Panc1 (cell line): ENCODE measurements at regions not wholly inside any gene's neighbourhood (a gene's known extent, or its start where the extent isn't known, plus 50 kb on each side); places are given as distances from the start of the nearest gene placed in this dataset.

Experiments used
- POLR2AphosphoS5 ChIP-seq: IDR thresholded peaks from 2 replicates; pipeline ENCODE4 v1.6.1; 2012; ENCODE audit warnings: mild to moderate bottlenecking, low read depth, low read length, moderate library complexity
- SIN3A ChIP-seq: IDR thresholded peaks from 2 replicates; pipeline ENCODE4 v1.6.1; 2012; ENCODE audit warnings: low read depth, mild to moderate bottlenecking, low read length, moderate library complexity, borderline replicate concordance; ENCODE audit not compliant: insufficient read depth
- TCF7L2 ChIP-seq: IDR thresholded peaks from 2 replicates; pipeline ENCODE4 v1.6.1; 2011; ENCODE audit warnings: mild to moderate bottlenecking, low read depth, low read length, inconsistent platforms
- TF ChIP-seq, protein P1 (sequence below): fragments of 450-650 bp; IDR thresholded peaks from 2 replicates; pipeline ENCODE4 v1.5.1; 2017; ENCODE audit warnings: mild to moderate bottlenecking

GRCh38 chr6:919500-919899 is 226.6 kb upstream of the EXOC2 start:
- TF ChIP-seq, protein P1, sequence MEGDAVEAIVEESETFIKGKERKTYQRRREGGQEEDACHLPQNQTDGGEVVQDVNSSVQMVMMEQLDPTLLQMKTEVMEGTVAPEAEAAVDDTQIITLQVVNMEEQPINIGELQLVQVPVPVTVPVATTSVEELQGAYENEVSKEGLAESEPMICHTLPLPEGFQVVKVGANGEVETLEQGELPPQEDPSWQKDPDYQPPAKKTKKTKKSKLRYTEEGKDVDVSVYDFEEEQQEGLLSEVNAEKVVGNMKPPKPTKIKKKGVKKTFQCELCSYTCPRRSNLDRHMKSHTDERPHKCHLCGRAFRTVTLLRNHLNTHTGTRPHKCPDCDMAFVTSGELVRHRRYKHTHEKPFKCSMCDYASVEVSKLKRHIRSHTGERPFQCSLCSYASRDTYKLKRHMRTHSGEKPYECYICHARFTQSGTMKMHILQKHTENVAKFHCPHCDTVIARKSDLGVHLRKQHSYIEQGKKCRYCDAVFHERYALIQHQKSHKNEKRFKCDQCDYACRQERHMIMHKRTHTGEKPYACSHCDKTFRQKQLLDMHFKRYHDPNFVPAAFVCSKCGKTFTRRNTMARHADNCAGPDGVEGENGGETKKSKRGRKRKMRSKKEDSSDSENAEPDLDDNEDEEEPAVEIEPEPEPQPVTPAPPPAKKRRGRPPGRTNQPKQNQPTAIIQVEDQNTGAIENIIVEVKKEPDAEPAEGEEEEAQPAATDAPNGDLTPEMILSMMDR = no peak
- TF ChIP-seq TCF7L2 (no peak), POLR2AphosphoS5 (no peak), SIN3A (no peak)
